Liver (tissue), 3 donors: ENCODE measurements at regions not wholly inside any gene's neighbourhood (a gene's known extent, or its start where the extent isn't known, plus 50 kb on each side); places are given as distances from the start of the nearest gene placed in this dataset.

Source experiments
- RAD21 ChIP-seq, 2 donors: IDR thresholded peaks; 2 replicates each; pipeline ENCODE4 v1.6.1; 2016; ENCODE audit warnings: antibody characterized with exemption in 2 of 2, mild to moderate bottlenecking in 2 of 2
- YY1 ChIP-seq: IDR thresholded peaks from 2 replicates; pipeline ENCODE4 v1.6.1; 2016; ENCODE audit warnings: antibody characterized with exemption, mild to moderate bottlenecking
- TF ChIP-seq, protein P1 (sequence below): fragments of 150-350 bp; IDR thresholded peaks from 2 replicates; pipeline ENCODE4 v1.5.1; 2017; ENCODE audit warnings: improper control_type of control experiment, low read depth, low read length; ENCODE audit not compliant: missing input control
- donor health status: healthy.
- donor health status: healthy.

DNA sequence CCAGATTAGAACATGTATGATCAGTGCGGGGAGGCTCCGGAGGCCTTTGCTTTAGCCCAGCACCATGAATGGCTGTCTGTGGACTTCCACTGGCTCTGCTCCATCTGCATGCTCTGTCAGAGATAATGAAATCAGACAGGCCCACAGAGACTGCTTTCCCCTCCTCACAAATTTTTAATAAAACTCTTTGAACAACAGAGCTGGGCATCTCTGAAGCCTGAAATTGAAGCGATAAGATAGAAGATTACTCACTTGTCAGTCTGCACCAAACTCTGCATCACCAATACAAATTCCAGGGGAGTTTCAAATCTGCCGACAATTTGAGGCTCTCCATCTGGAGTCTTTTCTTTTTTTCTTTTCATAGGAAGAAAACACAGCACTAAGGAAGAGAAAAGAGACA lies 110.0 kb downstream of the DYRK2 start:
- TF ChIP-seq, protein P1, sequence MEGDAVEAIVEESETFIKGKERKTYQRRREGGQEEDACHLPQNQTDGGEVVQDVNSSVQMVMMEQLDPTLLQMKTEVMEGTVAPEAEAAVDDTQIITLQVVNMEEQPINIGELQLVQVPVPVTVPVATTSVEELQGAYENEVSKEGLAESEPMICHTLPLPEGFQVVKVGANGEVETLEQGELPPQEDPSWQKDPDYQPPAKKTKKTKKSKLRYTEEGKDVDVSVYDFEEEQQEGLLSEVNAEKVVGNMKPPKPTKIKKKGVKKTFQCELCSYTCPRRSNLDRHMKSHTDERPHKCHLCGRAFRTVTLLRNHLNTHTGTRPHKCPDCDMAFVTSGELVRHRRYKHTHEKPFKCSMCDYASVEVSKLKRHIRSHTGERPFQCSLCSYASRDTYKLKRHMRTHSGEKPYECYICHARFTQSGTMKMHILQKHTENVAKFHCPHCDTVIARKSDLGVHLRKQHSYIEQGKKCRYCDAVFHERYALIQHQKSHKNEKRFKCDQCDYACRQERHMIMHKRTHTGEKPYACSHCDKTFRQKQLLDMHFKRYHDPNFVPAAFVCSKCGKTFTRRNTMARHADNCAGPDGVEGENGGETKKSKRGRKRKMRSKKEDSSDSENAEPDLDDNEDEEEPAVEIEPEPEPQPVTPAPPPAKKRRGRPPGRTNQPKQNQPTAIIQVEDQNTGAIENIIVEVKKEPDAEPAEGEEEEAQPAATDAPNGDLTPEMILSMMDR: no peak
- TF ChIP-seq YY1 (no peak), RAD21 (IDR thresholded peaks at IDR 0.05) (no peak)
